Right lobe of liver (tissue), 4 donors: ENCODE measurements at regions not wholly inside any gene's neighbourhood (a gene's known extent, or its start where the extent isn't known, plus 50 kb on each side); places are given as distances from the start of the nearest gene placed in this dataset.

Source experiments
- POLR2A ChIP-seq: fragments of 450-650 bp; IDR thresholded peaks from one replicate; pipeline ENCODE4 v1.6.1; 2017; ENCODE audit warnings: antibody characterized with exemption, mild to moderate bottlenecking
- TF ChIP-seq, protein P1 (sequence below), 4 donors: fragments of 200-600 bp in 3 of 4; fragments of 450-650 bp in 1 of 4; IDR thresholded peaks; one replicate each; pipeline versions ENCODE4 v1.5.1 to v1.8.0; 2016 to 2022; ENCODE audit warnings: antibody characterized with exemption in 4 of 4, mild to moderate bottlenecking in 2 of 4
- donor health status: DM: no; HTN: no; CAD: no.
- donor health status: DM: no; HTN: no; CAD: no.
- donor health status: DM: no; HTN: yes; CAD: no.

DNA sequence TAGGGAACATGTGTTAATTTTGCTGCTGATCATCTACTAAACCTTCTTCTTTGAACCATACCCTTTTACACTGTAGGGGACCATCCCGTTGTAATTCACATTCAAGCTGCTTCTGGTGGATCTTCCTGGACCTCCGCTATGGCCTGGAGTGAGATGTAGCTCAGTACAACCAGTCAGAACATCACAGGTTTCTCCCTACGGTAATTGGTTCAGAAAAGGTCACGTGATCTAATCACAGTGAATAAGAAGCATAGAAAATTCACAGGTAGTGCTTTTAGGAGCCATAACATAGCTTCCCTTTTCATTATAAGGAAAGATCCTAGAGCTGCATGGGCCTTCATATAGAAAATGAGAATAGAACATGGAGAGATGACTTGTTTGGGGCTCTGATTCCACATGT lies 320.8 kb upstream of the PDZRN3 start:
- TF ChIP-seq, protein P1, sequence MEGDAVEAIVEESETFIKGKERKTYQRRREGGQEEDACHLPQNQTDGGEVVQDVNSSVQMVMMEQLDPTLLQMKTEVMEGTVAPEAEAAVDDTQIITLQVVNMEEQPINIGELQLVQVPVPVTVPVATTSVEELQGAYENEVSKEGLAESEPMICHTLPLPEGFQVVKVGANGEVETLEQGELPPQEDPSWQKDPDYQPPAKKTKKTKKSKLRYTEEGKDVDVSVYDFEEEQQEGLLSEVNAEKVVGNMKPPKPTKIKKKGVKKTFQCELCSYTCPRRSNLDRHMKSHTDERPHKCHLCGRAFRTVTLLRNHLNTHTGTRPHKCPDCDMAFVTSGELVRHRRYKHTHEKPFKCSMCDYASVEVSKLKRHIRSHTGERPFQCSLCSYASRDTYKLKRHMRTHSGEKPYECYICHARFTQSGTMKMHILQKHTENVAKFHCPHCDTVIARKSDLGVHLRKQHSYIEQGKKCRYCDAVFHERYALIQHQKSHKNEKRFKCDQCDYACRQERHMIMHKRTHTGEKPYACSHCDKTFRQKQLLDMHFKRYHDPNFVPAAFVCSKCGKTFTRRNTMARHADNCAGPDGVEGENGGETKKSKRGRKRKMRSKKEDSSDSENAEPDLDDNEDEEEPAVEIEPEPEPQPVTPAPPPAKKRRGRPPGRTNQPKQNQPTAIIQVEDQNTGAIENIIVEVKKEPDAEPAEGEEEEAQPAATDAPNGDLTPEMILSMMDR (IDR thresholded peaks at IDR 0.05) = no peak
- TF ChIP-seq POLR2A = no peak
